HT1080 (cell line): ENCODE measurements at regions not wholly inside any gene's neighbourhood (a gene's known extent, or its start where the extent isn't known, plus 50 kb on each side); places are given as distances from the start of the nearest gene placed in this dataset.

ENCODE experiments used
- DNase-seq: peaks from one replicate; pipeline ENCODE4 v3.0.0-alpha.2; 2015; ENCODE audit warnings: low read depth

- no peak for DNase-seq
These were observed 184.8 kb upstream of the NRP1 start for GRCh38 chr10:33519130-33519860.

- no peak for DNase-seq
These were observed 175.7 kb upstream of the NRP1 start for GRCh38 chr10:33510206-33510605.

- peak; percentile 93 for DNase-seq
These were observed 174.9 kb upstream of the NRP1 start for GRCh38 chr10:33509231-33509831.

GRCh38 chr10:33507662-33508425, 173.4 kb upstream of the NRP1 start:
- no peak for DNase-seq

GRCh38 chr10:33506838-33507661, 172.6 kb upstream of the NRP1 start:
- no peak for DNase-seq

GRCh38 chr10:33506391-33506790, 171.9 kb upstream of the NRP1 start:
- DNase-seq: no peak

GRCh38 chr10:33501161-33501560, 166.7 kb upstream of the NRP1 start:
- no peak for DNase-seq

GRCh38 chr10:33498391-33498891, 164.0 kb upstream of the NRP1 start:
- no peak for DNase-seq

GRCh38 chr10:33497338-33497737, 162.9 kb upstream of the NRP1 start:
- no peak for DNase-seq

GRCh38 chr10:33496096-33496495, 161.6 kb upstream of the NRP1 start:
- no peak for DNase-seq

- no peak for DNase-seq
These were observed 160.3 kb upstream of the NRP1 start for GRCh38 chr10:33494694-33495265.

GRCh38 chr10:33493978-33494377, 159.5 kb upstream of the NRP1 start:
- no peak for DNase-seq

- no peak for DNase-seq
These were observed 159.0 kb upstream of the NRP1 start for GRCh38 chr10:33493497-33493896.

GRCh38 chr10:33492701-33493345, 158.4 kb upstream of the NRP1 start:
- no peak for DNase-seq

- DNase-seq: no peak
These were observed 155.2 kb upstream of the NRP1 start for GRCh38 chr10:33489501-33490176.

GRCh38 chr10:33487014-33487776, 152.7 kb upstream of the NRP1 start:
- peak; percentile 49 for DNase-seq

- DNase-seq: no peak
These were observed 150.8 kb upstream of the NRP1 start for GRCh38 chr10:33485276-33485675.

- no peak for DNase-seq
These were observed 150.3 kb upstream of the NRP1 start for GRCh38 chr10:33484787-33485186.

GRCh38 chr10:33483816-33484190, 149.3 kb upstream of the NRP1 start:
- DNase-seq: no peak
